Keratinocyte (primary cell): ENCODE measurements at regions not wholly inside any gene's neighbourhood (a gene's known extent, or its start where the extent isn't known, plus 50 kb on each side); places are given as distances from the start of the nearest gene placed in this dataset.
"Not testable (repeated sequence)": the region's sequence is repeated elsewhere in the genome, so short reads cannot be mapped to it uniquely, and the experiment has no call there.

Source experiments
- DNase-seq: peaks from one replicate; pipeline ENCODE4 v3.0.0-alpha.2; 2011; ENCODE audit warnings: low read depth, missing footprints, low spot score
- FAIRE-seq: peaks from 2 replicates; lab custom pipeline; 2011; peaks lifted over from hg19 to GRCh38; lab: Jason Lieb, UNC
- H2AFZ ChIP-seq: 2 replicates; pipeline ENCODE4 v1.6.0; 2012; ENCODE audit warnings: low read length, control low read depth, inconsistent platforms; ENCODE audit not compliant: control insufficient read depth
- H3K27ac ChIP-seq: 2 replicates; pipeline ENCODE4 v1.5.1; 2011; ENCODE audit warnings: low read length; ENCODE audit not compliant: control insufficient read depth, insufficient read depth
- H3K27me3 ChIP-seq: 3 replicates; pipeline ENCODE4 v1.6.0; 2011; ENCODE audit warnings: low read length; ENCODE audit not compliant: control insufficient read depth, insufficient read depth; ENCODE audit errors: extremely low read depth
- H3K36me3 ChIP-seq, 2 experiments: 2 replicates in 1 of 2; 3 replicates in 1 of 2; pipeline ENCODE4 v1.5.1; 2011; ENCODE audit warnings: low read length in 2 of 2, mild to moderate bottlenecking in 1 of 2; ENCODE audit not compliant: control insufficient read depth in 2 of 2, insufficient read depth in 2 of 2; ENCODE audit errors: extremely low read depth in 1 of 2
- H3K4me1 ChIP-seq: 3 replicates; pipeline ENCODE4 v1.5.1; 2011; ENCODE audit warnings: low read length; ENCODE audit not compliant: control insufficient read depth, insufficient read depth; ENCODE audit errors: extremely low read depth
- H3K4me2 ChIP-seq: 3 replicates; pipeline ENCODE4 v1.6.0; 2011; ENCODE audit warnings: low read depth, low read length; ENCODE audit not compliant: control insufficient read depth, insufficient read depth; ENCODE audit errors: extremely low read depth
- H3K4me3 ChIP-seq, 3 experiments: fragments of 200-600 bp in 1 of 3; sonication (generic) in 1 of 3; 2 replicates in 2 of 3; 3 replicates in 1 of 3; pipeline ENCODE4 v1.5.1; 2011 to 2016; ENCODE audit warnings: low read length in 3 of 3, mild to moderate bottlenecking in 3 of 3, control low read depth in 2 of 3, inconsistent platforms in 1 of 3, low read depth in 1 of 3, mixed read lengths in 1 of 3, mixed run types in 1 of 3, moderate library complexity in 1 of 3; ENCODE audit not compliant: control insufficient read depth in 2 of 3, insufficient read depth in 2 of 3; ENCODE audit errors: extremely low read depth in 1 of 3
- H3K79me2 ChIP-seq: 2 replicates; pipeline ENCODE4 v1.6.0; 2012; ENCODE audit warnings: low read length; ENCODE audit not compliant: control insufficient read depth, insufficient read depth
- H3K9ac ChIP-seq: 3 replicates; pipeline ENCODE4 v1.6.0; 2011; ENCODE audit warnings: low read length; ENCODE audit not compliant: control insufficient read depth, insufficient read depth; ENCODE audit errors: extremely low read depth
- H3K9me1 ChIP-seq: 3 replicates; pipeline ENCODE4 v1.6.0; 2011; ENCODE audit warnings: low read length; ENCODE audit not compliant: control insufficient read depth, insufficient read depth; ENCODE audit errors: extremely low read depth
- H3K9me3 ChIP-seq: 2 replicates; pipeline ENCODE4 v1.5.1; 2012; ENCODE audit warnings: low read depth, low read length; ENCODE audit not compliant: control insufficient read depth
- H4K20me1 ChIP-seq: 3 replicates; pipeline ENCODE4 v1.6.0; 2011; ENCODE audit warnings: low read length; ENCODE audit not compliant: control insufficient read depth, insufficient read depth; ENCODE audit errors: extremely low read depth
- EZH2 ChIP-seq: IDR thresholded peaks from one replicate; pipeline ENCODE4 v1.6.1; 2012; ENCODE audit warnings: inconsistent platforms, mild to moderate bottlenecking, low read length, moderate library complexity
- dilution Hi-C: fragments of 300-500 bp; cut with MboI; formaldehyde crosslinking; loops from one replicate; pipeline ENCODE4 v1.7.0; 2020; ENCODE audit warnings: low sequenced_read_pairs; ENCODE audit not compliant: extremely low pct_ligation_motif_present
- TF ChIP-seq, protein P1 (sequence below), 3 experiments: IDR thresholded peaks in 1 of 3; conservative IDR thresholded peaks in 1 of 3; optimal IDR thresholded peaks in 1 of 3; 2 replicates in 2 of 3; 3 replicates in 1 of 3; pipeline versions ENCODE3 to v1.5.1; 2011; ENCODE audit warnings: low read length in 3 of 3, mild to moderate bottlenecking in 3 of 3, moderate library complexity in 2 of 3, control low read depth in 1 of 3, inconsistent platforms in 1 of 3; ENCODE audit not compliant: insufficient read depth in 2 of 3; ENCODE audit errors: extremely low read depth in 1 of 3

DNA sequence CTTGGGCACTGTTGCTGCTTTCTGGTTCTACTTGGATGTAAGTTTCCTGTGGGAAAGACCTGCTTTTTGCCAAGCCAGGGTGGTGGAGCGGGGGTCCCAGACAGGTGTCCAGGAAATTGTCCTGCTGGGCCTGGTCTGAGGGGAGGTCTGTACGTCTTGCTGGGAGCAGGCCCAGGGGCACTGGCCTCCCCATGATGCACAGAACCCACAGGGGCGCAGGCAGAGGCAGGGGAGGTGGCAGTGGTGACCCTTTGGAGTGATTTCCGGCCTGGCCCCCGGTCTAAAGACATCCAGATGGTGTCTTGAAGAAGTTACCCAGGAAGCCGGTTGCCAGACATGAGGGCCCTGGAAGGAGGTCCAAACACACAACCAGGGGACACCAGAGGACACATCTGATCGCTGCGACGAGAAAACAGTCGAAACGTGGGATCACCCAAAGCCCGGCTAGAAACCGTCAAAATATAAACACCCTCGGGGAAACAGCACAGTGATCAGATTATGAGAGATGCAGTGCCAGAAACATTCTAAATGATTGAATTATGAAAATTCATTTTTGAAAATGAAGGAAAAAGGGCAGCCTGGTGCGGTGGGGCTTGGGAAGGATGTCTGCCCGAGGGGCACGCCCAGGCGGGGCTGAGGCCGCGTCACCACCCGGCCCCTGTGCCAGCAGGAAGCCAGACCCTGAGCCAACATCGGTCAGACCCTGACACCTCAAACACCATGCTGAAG lies 59.6 kb downstream of the TMEM270 start:
- TF ChIP-seq, protein P1, sequence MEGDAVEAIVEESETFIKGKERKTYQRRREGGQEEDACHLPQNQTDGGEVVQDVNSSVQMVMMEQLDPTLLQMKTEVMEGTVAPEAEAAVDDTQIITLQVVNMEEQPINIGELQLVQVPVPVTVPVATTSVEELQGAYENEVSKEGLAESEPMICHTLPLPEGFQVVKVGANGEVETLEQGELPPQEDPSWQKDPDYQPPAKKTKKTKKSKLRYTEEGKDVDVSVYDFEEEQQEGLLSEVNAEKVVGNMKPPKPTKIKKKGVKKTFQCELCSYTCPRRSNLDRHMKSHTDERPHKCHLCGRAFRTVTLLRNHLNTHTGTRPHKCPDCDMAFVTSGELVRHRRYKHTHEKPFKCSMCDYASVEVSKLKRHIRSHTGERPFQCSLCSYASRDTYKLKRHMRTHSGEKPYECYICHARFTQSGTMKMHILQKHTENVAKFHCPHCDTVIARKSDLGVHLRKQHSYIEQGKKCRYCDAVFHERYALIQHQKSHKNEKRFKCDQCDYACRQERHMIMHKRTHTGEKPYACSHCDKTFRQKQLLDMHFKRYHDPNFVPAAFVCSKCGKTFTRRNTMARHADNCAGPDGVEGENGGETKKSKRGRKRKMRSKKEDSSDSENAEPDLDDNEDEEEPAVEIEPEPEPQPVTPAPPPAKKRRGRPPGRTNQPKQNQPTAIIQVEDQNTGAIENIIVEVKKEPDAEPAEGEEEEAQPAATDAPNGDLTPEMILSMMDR (optimal IDR thresholded peaks at IDR 0.05 in 1 of 3, IDR thresholded peaks at IDR 0.05 in 1 of 3, conservative IDR thresholded peaks at IDR 0.05 in 1 of 3; ENCODE audit: extremely low read depth in 1 of 3, insufficient read depth in 2 of 3, low read length in 3 of 3), result no peak
- TF ChIP-seq EZH2, result no peak
- Histone ChIP-seq H3K4me1 (no peaks in the 10 kb centered on the region), H3K36me3 (no peaks in the 10 kb centered on the region), H3K4me3 (no peak overlapping the region), H3K9me1 (no peaks in the 10 kb centered on the region), H3K27ac (no peak overlapping the region), H3K27me3 (peaks cover 22% of the 10 kb centered on the region), H3K9ac (no peak overlapping the region), H2AFZ (no peak overlapping the region), H3K79me2 (no peaks in the 10 kb centered on the region), H4K20me1 (no peaks in the 10 kb centered on the region), H3K9me3 (no peaks in the 10 kb centered on the region), H3K4me2 (no peak overlapping the region)
- dilution Hi-C loops, result no loop called here
- FAIRE-seq (no peak), DNase-seq (no peak)

DNA sequence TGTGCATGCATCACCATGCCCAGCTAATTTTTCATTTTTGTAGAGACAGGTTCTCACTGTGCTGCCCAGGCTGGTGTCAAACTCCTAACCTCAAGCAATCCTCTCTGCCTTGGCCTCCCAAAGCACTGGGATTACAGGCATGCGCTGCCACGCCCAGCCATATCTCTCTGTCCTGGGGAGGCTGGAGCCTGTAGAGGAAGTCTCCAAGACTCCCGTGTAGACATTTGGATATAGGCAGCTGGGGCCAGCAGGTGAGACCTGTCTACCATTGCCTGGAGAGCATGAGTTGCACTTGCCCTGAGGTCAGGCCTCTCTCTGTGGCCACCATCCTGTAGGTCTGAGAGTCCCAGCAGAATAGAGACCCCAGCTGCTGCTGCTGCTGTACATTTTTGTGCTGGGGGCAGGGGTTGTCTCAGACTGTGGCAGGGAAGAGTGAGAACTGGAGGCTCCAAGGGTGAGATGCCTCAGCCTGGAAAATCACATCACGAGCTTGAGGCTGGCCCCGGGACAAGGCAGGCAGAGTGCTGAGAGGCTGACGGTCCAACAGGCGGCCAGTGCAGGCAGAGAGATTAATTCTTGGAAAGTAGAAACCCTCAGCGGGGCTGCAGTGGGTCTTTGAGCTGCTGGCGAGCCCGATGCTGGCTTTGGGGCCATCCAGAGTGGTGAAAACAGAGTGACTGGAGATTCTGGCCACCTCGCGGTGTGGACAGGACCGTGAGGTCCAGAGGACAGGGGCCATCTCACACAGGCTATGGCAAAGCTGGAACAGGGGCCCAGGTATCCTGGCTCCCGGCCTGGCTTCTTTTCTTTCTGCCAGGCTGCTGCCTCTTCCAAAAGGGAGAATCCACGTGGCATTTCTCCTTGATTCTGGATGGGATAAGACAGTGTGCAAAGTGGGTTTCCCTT lies 60.9 kb downstream of the TMEM270 start:
- no peaks in the 10 kb centered on the region for H3K9me3 ChIP-seq
- dilution Hi-C loops, result no loop called here
- TF ChIP-seq, protein P1 (optimal IDR thresholded peaks at IDR 0.05 in 1 of 3, IDR thresholded peaks at IDR 0.05 in 1 of 3, conservative IDR thresholded peaks at IDR 0.05 in 1 of 3; ENCODE audit: extremely low read depth in 1 of 3, insufficient read depth in 2 of 3, low read length in 3 of 3), result no peak
- TF ChIP-seq EZH2, result no peak
- H3K79me2 ChIP-seq, result no peaks in the 10 kb centered on the region
- no peak overlapping the region for H2AFZ ChIP-seq
- H3K4me1 ChIP-seq, result no peaks in the 10 kb centered on the region
- H3K4me2 ChIP-seq, result no peak overlapping the region
- H3K9me1 ChIP-seq, result no peaks in the 10 kb centered on the region
- DNase-seq, result no peak
- no peak overlapping the region for H3K4me3 ChIP-seq
- no peaks in the 10 kb centered on the region for H3K36me3 ChIP-seq
- no peak overlapping the region for H3K9ac ChIP-seq
- no peaks in the 10 kb centered on the region for H4K20me1 ChIP-seq
- peaks cover 10% of the 10 kb centered on the region for H3K27me3 ChIP-seq
- no peak overlapping the region for H3K27ac ChIP-seq
- FAIRE-seq, result no peak

- DNase-seq, dilution Hi-C loops, H3K4me2 ChIP-seq, H3K9me1 ChIP-seq, H3K4me1 ChIP-seq, H3K27me3 ChIP-seq, H2AFZ ChIP-seq, H3K4me3 ChIP-seq, H3K79me2 ChIP-seq, H3K9ac ChIP-seq, H4K20me1 ChIP-seq, FAIRE-seq, H3K27ac ChIP-seq, H3K9me3 ChIP-seq, H3K36me3 ChIP-seq: not testable (repeated sequence)
Observed at GRCh38 chr7:73928644-73929043, 67.7 kb downstream of the TMEM270 start.
